Natural killer cell (primary cell): ENCODE measurements at regions not wholly inside any gene's neighbourhood (a gene's known extent, or its start where the extent isn't known, plus 50 kb on each side); places are given as distances from the start of the nearest gene placed in this dataset.
A peak's percentile ranks its signal among the peaks of the same experiment; 100 is the strongest.

Experiments
- ATAC-seq, 3 donors: fragments of 150-1000 bp in 2 of 3; fragments of 200-7000 bp in 1 of 3; cut with Tn5 transposase; 1 replicate in 1 of 3; 2 replicates in 2 of 3; pipeline ENCODE4 v1.10.0; 2021; ENCODE audit warnings: mild to moderate bottlenecking in 2 of 3, moderate library complexity in 2 of 3
- DNase-seq, 2 donors: peaks; one replicate each; pipeline versions ENCODE4 v3.0.0 to v3.0.0-alpha.2; 2013 to 2021; ENCODE audit warnings: mixed read lengths in 1 of 2
- H3K27ac ChIP-seq: one replicate; pipeline ENCODE4 v1.5.1; 2013; ENCODE audit warnings: mild to moderate bottlenecking, low read length
- H3K27me3 ChIP-seq: one replicate; pipeline ENCODE4 v1.6.1; 2013; ENCODE audit warnings: low read length; ENCODE audit not compliant: control insufficient read depth, insufficient read depth
- H3K36me3 ChIP-seq: one replicate; pipeline ENCODE4 v1.6.1; 2013; ENCODE audit warnings: low read length; ENCODE audit not compliant: control insufficient read depth, insufficient read depth
- H3K4me1 ChIP-seq: one replicate; pipeline ENCODE4 v1.6.1; 2013; ENCODE audit warnings: low read length; ENCODE audit not compliant: control insufficient read depth, insufficient read depth
- H3K4me3 ChIP-seq: one replicate; pipeline ENCODE4 v1.5.1; 2013; ENCODE audit warnings: low read length
- H3K9me3 ChIP-seq: one replicate; pipeline ENCODE4 v1.6.1; 2013; ENCODE audit warnings: low read length; ENCODE audit not compliant: control insufficient read depth, insufficient read depth
- H3K27ac Mint-ChIP-seq, 2 donors: one replicate each; pipeline ENCODE4 v1.8.0; 2022; ENCODE audit warnings: mild to moderate bottlenecking in 2 of 2, mixed read lengths in 2 of 2, moderate library complexity in 1 of 2
- H3K27me3 Mint-ChIP-seq, 2 donors: one replicate each; pipeline ENCODE4 v1.8.0; 2022; ENCODE audit warnings: low read depth in 2 of 2, mixed read lengths in 2 of 2
- H3K36me3 Mint-ChIP-seq: one replicate; pipeline ENCODE4 v1.8.0; 2022; ENCODE audit warnings: mixed read lengths
- H3K4me1 Mint-ChIP-seq, 2 donors: one replicate each; pipeline ENCODE4 v1.8.0; 2022; ENCODE audit warnings: mixed read lengths in 2 of 2
- H3K4me3 Mint-ChIP-seq: one replicate; pipeline ENCODE4 v1.8.0; 2022; ENCODE audit warnings: mild to moderate bottlenecking, moderate library complexity, mixed read lengths
- H3K9me3 Mint-ChIP-seq, 2 donors: one replicate each; pipeline ENCODE4 v1.8.0; 2022; ENCODE audit warnings: mixed read lengths in 2 of 2
- WGBS: methylation state at CpG from one replicate; pipeline ENCODE4 v1.1.7; 2013; ENCODE audit warnings: missing lambda C conversion rate; ENCODE audit not compliant: insufficient coverage; 5-methylcytosine and 5-hydroxymethylcytosine counted together
- intact Hi-C: fragments of 100-400 bp; cut with micrococcal nuclease; formaldehyde crosslinking; loops from one replicate; pipeline ENCODE4 v1.14.2; 2022
- TF ChIP-seq, protein P1 (sequence below): fragments of 200-600 bp; IDR thresholded peaks from one replicate; pipeline ENCODE4 v1.8.0; 2022; ENCODE audit warnings: antibody characterized with exemption

DNA sequence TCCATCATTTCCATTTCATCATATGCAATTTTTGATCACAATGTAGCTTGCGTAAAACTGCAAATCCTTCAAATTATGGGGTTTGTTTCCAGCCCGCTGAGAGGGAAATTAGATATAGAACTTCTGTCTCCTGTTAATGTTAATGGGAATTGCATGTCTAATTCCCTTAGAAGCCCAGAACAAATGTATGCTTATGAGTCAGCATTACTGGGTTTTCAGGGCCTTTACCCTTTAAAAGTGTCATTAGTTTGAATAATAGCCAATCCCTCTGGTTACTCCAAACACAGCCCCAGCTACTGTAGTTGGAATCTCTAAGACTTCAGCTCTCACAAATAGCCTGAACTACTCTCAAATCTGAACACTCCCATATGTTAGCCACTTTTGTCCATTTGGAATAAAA is 439.4 kb downstream of the C3orf38 start:
- H3K4me1 Mint-ChIP-seq = no peaks in the 10 kb centered on the region
- H3K27ac Mint-ChIP-seq = no peak overlapping the region
- TF ChIP-seq, protein P1, sequence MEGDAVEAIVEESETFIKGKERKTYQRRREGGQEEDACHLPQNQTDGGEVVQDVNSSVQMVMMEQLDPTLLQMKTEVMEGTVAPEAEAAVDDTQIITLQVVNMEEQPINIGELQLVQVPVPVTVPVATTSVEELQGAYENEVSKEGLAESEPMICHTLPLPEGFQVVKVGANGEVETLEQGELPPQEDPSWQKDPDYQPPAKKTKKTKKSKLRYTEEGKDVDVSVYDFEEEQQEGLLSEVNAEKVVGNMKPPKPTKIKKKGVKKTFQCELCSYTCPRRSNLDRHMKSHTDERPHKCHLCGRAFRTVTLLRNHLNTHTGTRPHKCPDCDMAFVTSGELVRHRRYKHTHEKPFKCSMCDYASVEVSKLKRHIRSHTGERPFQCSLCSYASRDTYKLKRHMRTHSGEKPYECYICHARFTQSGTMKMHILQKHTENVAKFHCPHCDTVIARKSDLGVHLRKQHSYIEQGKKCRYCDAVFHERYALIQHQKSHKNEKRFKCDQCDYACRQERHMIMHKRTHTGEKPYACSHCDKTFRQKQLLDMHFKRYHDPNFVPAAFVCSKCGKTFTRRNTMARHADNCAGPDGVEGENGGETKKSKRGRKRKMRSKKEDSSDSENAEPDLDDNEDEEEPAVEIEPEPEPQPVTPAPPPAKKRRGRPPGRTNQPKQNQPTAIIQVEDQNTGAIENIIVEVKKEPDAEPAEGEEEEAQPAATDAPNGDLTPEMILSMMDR = no peak
- H3K27me3 Mint-ChIP-seq = no peaks in the 10 kb centered on the region
- H3K36me3 Mint-ChIP-seq = no peaks in the 10 kb centered on the region
- no peaks in the 10 kb centered on the region for H3K9me3 ChIP-seq
- no peak overlapping the region for H3K27ac ChIP-seq
- H3K4me3 Mint-ChIP-seq = no peak overlapping the region
- no peaks in the 10 kb centered on the region for H3K36me3 ChIP-seq
- DNase-seq = no peak
- no peaks in the 10 kb centered on the region for H3K27me3 ChIP-seq
- no peaks in the 10 kb centered on the region for H3K4me1 ChIP-seq
- H3K9me3 Mint-ChIP-seq = peaks cover 14 to 21% of the 10 kb centered on the region in 2 donors
- ATAC-seq = no peak
- intact Hi-C loops = no loop called here
- WGBS = 92% methylated on average over 2 of the region's 2 CpGs
- no peak overlapping the region for H3K4me3 ChIP-seq

DNA sequence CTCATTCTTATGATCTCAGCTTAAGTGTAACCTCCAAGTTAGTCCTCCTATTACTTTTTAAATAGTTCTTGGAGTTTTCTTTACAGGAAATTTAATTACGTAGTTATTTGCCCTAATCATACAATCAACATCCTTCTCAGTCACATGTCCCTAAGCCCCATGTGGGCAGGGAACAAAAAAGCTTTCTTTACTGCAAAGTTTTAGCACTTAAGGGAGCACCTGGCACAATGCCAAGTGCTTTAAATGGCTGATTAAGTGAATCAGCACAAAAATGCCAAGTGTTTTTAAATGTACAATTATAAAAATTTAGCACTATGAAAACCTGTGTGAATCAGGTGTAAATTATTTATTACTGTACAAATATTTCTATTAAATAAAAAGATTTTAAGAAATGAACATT is 445.3 kb downstream of the C3orf38 start:
- no CpG with 5 or more reads among the region's 1 CpG for WGBS
- Histone ChIP-seq H3K36me3 (no peaks in the 10 kb centered on the region), H3K9me3 (peaks cover 6% of the 10 kb centered on the region), H3K4me1 (no peaks in the 10 kb centered on the region), H3K27ac (no peak overlapping the region), H3K27me3 (no peaks in the 10 kb centered on the region), H3K4me3 (no peak overlapping the region)
- peaks cover 5% of the 10 kb centered on the region for H3K36me3 Mint-ChIP-seq
- no peak overlapping the region for H3K27ac Mint-ChIP-seq
- H3K4me1 Mint-ChIP-seq = no peaks in the 10 kb centered on the region
- TF ChIP-seq, protein P1 = no peak
- no peak for ATAC-seq
- H3K9me3 Mint-ChIP-seq = peaks cover 15 to 22% of the 10 kb centered on the region in 2 donors
- DNase-seq = peak in 1 of 2 donors; percentile 1
- H3K27me3 Mint-ChIP-seq = no peaks in the 10 kb centered on the region
- intact Hi-C loops = loop anchor here (10.0 kb wide), 1 partner anchor 50 kb away; no protein-coding TSS in a partner anchor
- no peak overlapping the region for H3K4me3 Mint-ChIP-seq

DNA sequence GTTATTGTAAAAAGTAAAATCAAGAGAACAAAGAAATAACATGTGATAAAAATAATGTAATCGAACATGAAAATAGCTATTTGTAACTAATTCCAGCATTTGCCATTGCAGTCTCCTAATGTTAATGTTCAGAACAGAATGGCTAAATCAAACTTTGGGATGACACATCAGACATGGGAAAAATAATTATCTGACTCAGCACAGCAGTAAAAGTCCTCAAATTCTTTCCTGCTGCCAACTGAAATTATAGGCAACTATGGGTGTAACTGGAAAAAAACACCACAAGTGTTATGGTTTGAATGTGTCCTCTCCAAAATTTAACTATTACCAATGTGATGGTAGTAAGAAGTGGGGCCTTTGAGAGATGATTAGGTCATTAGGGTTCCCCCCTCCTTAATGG is 446.7 kb downstream of the C3orf38 start:
- Histone ChIP-seq H3K36me3 (no peaks in the 10 kb centered on the region), H3K4me3 (no peak overlapping the region), H3K27ac (no peak overlapping the region), H3K27me3 (no peaks in the 10 kb centered on the region), H3K4me1 (no peaks in the 10 kb centered on the region), H3K9me3 (peaks cover 6% of the 10 kb centered on the region)
- ATAC-seq (no peak), DNase-seq (no peak)
- intact Hi-C loops = loop anchor here (10.0 kb wide), 1 partner anchor 52 kb away; no protein-coding TSS in a partner anchor
- H3K27me3 Mint-ChIP-seq = no peaks in the 10 kb centered on the region
- 100% methylated on average over 1 of the region's 1 CpG for WGBS
- TF ChIP-seq, protein P1 = no peak
- H3K9me3 Mint-ChIP-seq = peaks cover 17 to 29% of the 10 kb centered on the region in 2 donors
- H3K4me3 Mint-ChIP-seq = no peak overlapping the region
- H3K4me1 Mint-ChIP-seq = no peaks in the 10 kb centered on the region
- H3K36me3 Mint-ChIP-seq = peaks cover 8% of the 10 kb centered on the region
- no peak overlapping the region for H3K27ac Mint-ChIP-seq

DNA sequence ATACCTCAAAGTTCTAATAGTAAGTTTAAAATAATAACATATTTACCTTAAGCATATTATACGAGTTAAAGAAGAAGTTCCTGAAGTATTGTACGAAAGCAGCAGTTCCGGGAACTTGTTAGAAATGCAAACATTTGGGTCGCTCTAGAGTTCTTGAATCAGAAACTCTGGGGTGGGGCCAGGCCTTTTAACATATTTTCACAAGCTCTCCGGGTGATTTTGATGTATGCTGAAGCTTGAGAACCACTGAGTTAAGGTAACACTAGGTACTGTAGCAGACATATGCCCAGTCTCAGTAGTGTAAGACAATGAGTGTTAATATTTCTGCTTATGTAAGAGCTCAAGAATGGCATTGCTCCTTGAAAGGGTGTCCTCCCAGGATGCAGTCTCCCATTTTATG is 461.1 kb downstream of the C3orf38 start:
- intact Hi-C loops = no loop called here
- WGBS = 90% methylated on average over 5 of the region's 5 CpGs
- Mint-ChIP-seq H3K4me3 (no peak overlapping the region), H3K9me3 (peaks cover 6 to 11% of the 10 kb centered on the region in 2 donors), H3K4me1 (no peaks in the 10 kb centered on the region), H3K27me3 (no peaks in the 10 kb centered on the region), H3K36me3 (peaks cover 8% of the 10 kb centered on the region), H3K27ac (no peak overlapping the region)
- no peaks in the 10 kb centered on the region for H3K36me3 ChIP-seq
- TF ChIP-seq, protein P1 = no peak
- no peak overlapping the region for H3K4me3 ChIP-seq
- no peak overlapping the region for H3K27ac ChIP-seq
- no peaks in the 10 kb centered on the region for H3K4me1 ChIP-seq
- no peak for DNase-seq
- no peaks in the 10 kb centered on the region for H3K27me3 ChIP-seq
- ATAC-seq = no peak
- H3K9me3 ChIP-seq = no peaks in the 10 kb centered on the region
